HepG2 (cell line): ENCODE measurements at regions not wholly inside any gene's neighbourhood (a gene's known extent, or its start where the extent isn't known, plus 50 kb on each side); places are given as distances from the start of the nearest gene placed in this dataset.

Experiments
- CERS6 ChIP-seq: sonication (generic); formaldehyde crosslinking; IDR thresholded peaks from 2 replicates; pipeline ENCODE4 v1.5.0; 2020; ENCODE audit warnings: missing genetic modification reagents
- CTCF ChIP-seq: sonication (generic); formaldehyde crosslinking; IDR thresholded peaks from 2 replicates; pipeline ENCODE4 v1.5.0; 2020; ENCODE audit warnings: mild to moderate bottlenecking, missing genetic modification reagents, moderate library complexity
- GABPB1 ChIP-seq: IDR thresholded peaks from 2 replicates; pipeline ENCODE4 v1.6.1; 2016; ENCODE audit warnings: mild to moderate bottlenecking, missing genetic modification reagents, moderate library complexity, missing compliant biosample characterization
- IRF2 ChIP-seq: IDR thresholded peaks from 2 replicates; pipeline ENCODE4 v1.6.1; 2018; ENCODE audit warnings: missing genetic modification reagents, missing compliant biosample characterization
- JUND ChIP-seq: sonication (generic); formaldehyde crosslinking; IDR thresholded peaks from 2 replicates; pipeline ENCODE4 v1.8.0; 2022; ENCODE audit warnings: mild to moderate bottlenecking, missing genetic modification reagents
- KDM1A ChIP-seq: IDR thresholded peaks from 2 replicates; pipeline ENCODE4 v1.6.1; 2016; ENCODE audit warnings: missing compliant biosample characterization
- NFATC3 ChIP-seq: sonication (generic); formaldehyde crosslinking; IDR thresholded peaks from 2 replicates; pipeline ENCODE4 v1.5.1; 2020; ENCODE audit warnings: mild to moderate bottlenecking, missing genetic modification reagents
- NFE2 ChIP-seq: sonication (generic); formaldehyde crosslinking; IDR thresholded peaks from 2 replicates; pipeline ENCODE4 v1.4.0; 2020; ENCODE audit warnings: missing genetic modification reagents
- PAF1 ChIP-seq: IDR thresholded peaks from 2 replicates; pipeline ENCODE4 v1.6.1; 2016; ENCODE audit warnings: missing genetic modification reagents, missing compliant biosample characterization
- PCBP2 ChIP-seq: fragments of 200-400 bp; formaldehyde crosslinking; optimal IDR thresholded peaks from 2 replicates; pipeline ENCODE3; 2018; ENCODE audit warnings: low read length, low read depth; ENCODE audit not compliant: poor library complexity, severe bottlenecking
- SIN3A ChIP-seq: IDR thresholded peaks from 2 replicates; pipeline ENCODE4 v1.6.1; 2011; ENCODE audit warnings: low read depth, mild to moderate bottlenecking, control low read depth, low read length, borderline replicate concordance
- ZKSCAN5 ChIP-seq: sonication (generic); formaldehyde crosslinking; IDR thresholded peaks from 2 replicates; pipeline ENCODE4 v1.5.1; 2020; ENCODE audit warnings: mild to moderate bottlenecking, missing genetic modification reagents

- TF ChIP-seq IRF2 (CRISPR knock-in tag) (no peak), CTCF (CRISPR knock-in tag) (no peak), PCBP2 (no peak), GABPB1 (CRISPR knock-in tag) (no peak), JUND (CRISPR knock-in tag) (no peak), KDM1A (CRISPR knock-in tag) (no peak), CERS6 (CRISPR knock-in tag) (no peak), ZKSCAN5 (CRISPR knock-in tag) (no peak), SIN3A (no peak), NFE2 (CRISPR knock-in tag) (no peak), NFATC3 (no peak), PAF1 (CRISPR knock-in tag) (no peak)
Measured at GRCh38 chr13:42658019-42658418, 84.1 kb downstream of the TNFSF11 start.
